Endothelial cell of umbilical vein (primary cell): ENCODE measurements at regions not wholly inside any gene's neighbourhood (a gene's known extent, or its start where the extent isn't known, plus 50 kb on each side); places are given as distances from the start of the nearest gene placed in this dataset.
A peak's percentile ranks its signal among the peaks of the same experiment; 100 is the strongest.

Experiments
- BruUV-seq: library from RNA; stranded (reverse); fragments of 400-500 nt; replicated peaks from 2 replicates; lab custom pipeline; 2021; lab: Mats Ljungman, UMichigan
- CTCF ChIA-PET: fragments of 300-600, 350-600 bp; sonication (Branson Sonifier 250); formaldehyde crosslinking; loops from one replicate; lab custom pipeline; 2021; ENCODE audit warnings: antibody characterized with exemption, inconsistent platforms; lab: Charles Lee
- POLR2A ChIA-PET: fragments of 300-600, 350-600 bp; sonication (Branson Sonifier 250); formaldehyde crosslinking; loops from one replicate; lab custom pipeline; 2021; ENCODE audit warnings: antibody characterized with exemption, inconsistent platforms; lab: Charles Lee
- DNase-seq: peaks from one replicate; pipeline ENCODE4 v3.0.0-alpha.2; 2011; ENCODE audit warnings: low read depth, low spot score
- FAIRE-seq: peaks from 2 replicates; lab custom pipeline; 2011; peaks lifted over from hg19 to GRCh38; lab: Jason Lieb, UNC
- H2AFZ ChIP-seq: 2 replicates; pipeline ENCODE4 v1.6.0; 2012; ENCODE audit warnings: low read depth, low read length, control low read depth, inconsistent platforms
- H3K27ac ChIP-seq: 2 replicates; pipeline ENCODE4 v1.5.1; 2011; ENCODE audit warnings: low read depth, mild to moderate bottlenecking, control low read depth, low read length, moderate library complexity; ENCODE audit not compliant: insufficient read depth
- H3K27me3 ChIP-seq, 2 experiments: 2 replicates each; pipeline versions ENCODE4 v1.6.0 to v1.6.1; 2011; ENCODE audit warnings: low read length in 2 of 2, mixed read lengths in 1 of 2; ENCODE audit not compliant: control insufficient read depth in 2 of 2, insufficient read depth in 2 of 2
- H3K36me3 ChIP-seq, 2 experiments: 2 replicates in 1 of 2; 3 replicates in 1 of 2; pipeline ENCODE4 v1.5.1; 2011; ENCODE audit warnings: low read length in 2 of 2, mild to moderate bottlenecking in 1 of 2, moderate library complexity in 1 of 2; ENCODE audit not compliant: control insufficient read depth in 2 of 2, insufficient read depth in 2 of 2; ENCODE audit errors: extremely low read depth in 1 of 2
- H3K4me1 ChIP-seq: 3 replicates; pipeline ENCODE4 v1.5.1; 2011; ENCODE audit warnings: mild to moderate bottlenecking, low read length; ENCODE audit not compliant: control insufficient read depth, insufficient read depth; ENCODE audit errors: extremely low read depth
- H3K4me2 ChIP-seq: 2 replicates; pipeline ENCODE4 v1.6.1; 2011; ENCODE audit warnings: low read length, control low read depth, mixed read lengths; ENCODE audit not compliant: insufficient read depth
- H3K4me3 ChIP-seq, 3 experiments: fragments of 200-600 bp in 1 of 3; sonication (generic), shearing (Covaris generic) in 1 of 3; replicated peaks in 1 of 3; 2 replicates each; pipeline ENCODE4 v1.5.1; 2011 to 2016; ENCODE audit warnings: control low read depth in 3 of 3, low read length in 3 of 3, mild to moderate bottlenecking in 2 of 3, inconsistent platforms in 1 of 3, low read depth in 1 of 3, moderate library complexity in 1 of 3; ENCODE audit not compliant: insufficient read depth in 1 of 3
- H3K79me2 ChIP-seq: 2 replicates; pipeline ENCODE4 v1.6.0; 2012; ENCODE audit warnings: low read length, inconsistent platforms; ENCODE audit not compliant: control insufficient read depth, insufficient read depth
- H3K9ac ChIP-seq: replicated peaks from 2 replicates; pipeline ENCODE3; 2011; ENCODE audit warnings: low read length, control low read depth; ENCODE audit not compliant: insufficient read depth; ENCODE audit errors: extremely low read depth
- H3K9me1 ChIP-seq: replicated peaks from 3 replicates; pipeline ENCODE4 v1.6.0; 2011; ENCODE audit warnings: mild to moderate bottlenecking, low read length; ENCODE audit not compliant: control insufficient read depth, insufficient read depth; ENCODE audit errors: extremely low read depth
- H3K9me3 ChIP-seq: replicated peaks from 2 replicates; pipeline ENCODE4 v1.5.1; 2012; ENCODE audit warnings: low read length, inconsistent platforms; ENCODE audit not compliant: control insufficient read depth, insufficient read depth
- H4K20me1 ChIP-seq: replicated peaks from 2 replicates; pipeline ENCODE3; 2011; ENCODE audit warnings: mild to moderate bottlenecking, low read length; ENCODE audit not compliant: control insufficient read depth, insufficient read depth; ENCODE audit errors: extremely low read depth
- FOS ChIP-seq: IDR thresholded peaks from 2 replicates; pipeline ENCODE4 v1.6.1; 2011; ENCODE audit warnings: mild to moderate bottlenecking, low read length, moderate library complexity, borderline replicate concordance; ENCODE audit not compliant: insufficient read depth
- GATA2 ChIP-seq: IDR thresholded peaks from 2 replicates; pipeline ENCODE4 v1.7.0; 2011; ENCODE audit warnings: low read depth, mild to moderate bottlenecking, moderate library complexity, mixed read lengths, low read length; ENCODE audit not compliant: insufficient read length, insufficient read depth
- JUN ChIP-seq: IDR thresholded peaks from 2 replicates; pipeline ENCODE4 v1.6.1; 2011; ENCODE audit warnings: borderline replicate concordance, low read depth; ENCODE audit not compliant: insufficient read length, insufficient read depth
- POLR2A ChIP-seq: IDR thresholded peaks from 2 replicates; pipeline ENCODE4 v1.6.1; 2012; ENCODE audit warnings: low read depth, mild to moderate bottlenecking, control low read depth, low read length
- POLR2AphosphoS5 ChIP-seq: IDR thresholded peaks from 2 replicates; pipeline ENCODE4 v1.6.1; 2012; ENCODE audit warnings: low read depth, mild to moderate bottlenecking, control low read depth, low read length, moderate library complexity; ENCODE audit not compliant: insufficient read depth
- dilution Hi-C: fragments of 300-500 bp; cut with MboI; formaldehyde crosslinking; loops from one replicate; pipeline ENCODE4 v1.15.0; 2019; ENCODE audit warnings: low sequenced_read_pairs; ENCODE audit not compliant: extremely low pct_ligation_motif_present
- intact Hi-C: fragments of 100-400 bp; cut with micrococcal nuclease; formaldehyde crosslinking; loops from one replicate; pipeline ENCODE4 v1.10.0; 2022
- TF ChIP-seq, protein P1 (sequence below): IDR thresholded peaks from 2 replicates; pipeline ENCODE4 v1.6.1; 2011; ENCODE audit not compliant: insufficient read depth, insufficient read length
- TF ChIP-seq, protein P2 (sequence below), 2 donors: IDR thresholded peaks; 1 replicate in 1 of 2; 2 replicates in 1 of 2; pipeline ENCODE4 v1.5.1; 2011; ENCODE audit warnings: low read length in 2 of 2, mild to moderate bottlenecking in 2 of 2, moderate library complexity in 2 of 2, control low read depth in 1 of 2, inconsistent platforms in 1 of 2, low read depth in 1 of 2; ENCODE audit not compliant: insufficient read depth in 1 of 2; ENCODE audit errors: extremely low read depth in 1 of 2

GRCh38 chr6:137313928-137314855 is 95.0 kb upstream of the IFNGR1 start:
- Histone ChIP-seq H3K4me2 (no peak overlapping the region), H3K27me3 (peaks cover 0 to 12% of the 10 kb centered on the region in 2 experiments), H2AFZ (peak overlapping the region; percentile 1), H3K27ac (no peak overlapping the region), H3K36me3 (no peaks in the 10 kb centered on the region), H3K4me3 (no peak overlapping the region), H3K9ac (no peak overlapping the region), H3K9me1 (no peaks in the 10 kb centered on the region), H3K79me2 (no peaks in the 10 kb centered on the region), H3K9me3 (no peaks in the 10 kb centered on the region), H3K4me1 (peaks cover 4% of the 10 kb centered on the region), H4K20me1 (no peaks in the 10 kb centered on the region)
- TF ChIP-seq JUN, result no peak
- TF ChIP-seq, protein P1, sequence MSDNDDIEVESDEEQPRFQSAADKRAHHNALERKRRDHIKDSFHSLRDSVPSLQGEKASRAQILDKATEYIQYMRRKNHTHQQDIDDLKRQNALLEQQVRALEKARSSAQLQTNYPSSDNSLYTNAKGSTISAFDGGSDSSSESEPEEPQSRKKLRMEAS, result no peak
- no peak for TF ChIP-seq POLR2AphosphoS5
- TF ChIP-seq FOS, result peak; percentile 12
- no peak for TF ChIP-seq GATA2
- TF ChIP-seq, protein P2, sequence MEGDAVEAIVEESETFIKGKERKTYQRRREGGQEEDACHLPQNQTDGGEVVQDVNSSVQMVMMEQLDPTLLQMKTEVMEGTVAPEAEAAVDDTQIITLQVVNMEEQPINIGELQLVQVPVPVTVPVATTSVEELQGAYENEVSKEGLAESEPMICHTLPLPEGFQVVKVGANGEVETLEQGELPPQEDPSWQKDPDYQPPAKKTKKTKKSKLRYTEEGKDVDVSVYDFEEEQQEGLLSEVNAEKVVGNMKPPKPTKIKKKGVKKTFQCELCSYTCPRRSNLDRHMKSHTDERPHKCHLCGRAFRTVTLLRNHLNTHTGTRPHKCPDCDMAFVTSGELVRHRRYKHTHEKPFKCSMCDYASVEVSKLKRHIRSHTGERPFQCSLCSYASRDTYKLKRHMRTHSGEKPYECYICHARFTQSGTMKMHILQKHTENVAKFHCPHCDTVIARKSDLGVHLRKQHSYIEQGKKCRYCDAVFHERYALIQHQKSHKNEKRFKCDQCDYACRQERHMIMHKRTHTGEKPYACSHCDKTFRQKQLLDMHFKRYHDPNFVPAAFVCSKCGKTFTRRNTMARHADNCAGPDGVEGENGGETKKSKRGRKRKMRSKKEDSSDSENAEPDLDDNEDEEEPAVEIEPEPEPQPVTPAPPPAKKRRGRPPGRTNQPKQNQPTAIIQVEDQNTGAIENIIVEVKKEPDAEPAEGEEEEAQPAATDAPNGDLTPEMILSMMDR (IDR thresholded peaks at IDR 0.05; ENCODE audit: extremely low read depth in 1 of 2, insufficient read depth in 1 of 2, low read depth in 1 of 2, low read length in 2 of 2), result peak; percentile 73 to 86
- TF ChIP-seq POLR2A, result no peak
- intact Hi-C loops, result loop anchor here (1.0 to 5.0 kb wide), 8 partner anchors 43 to 346 kb away; partner anchors contain the start of gene IFNGR1
- DNase-seq, result peak; percentile 62
- POLR2A ChIA-PET, result interaction anchor here (1.3 kb wide), 1 partner anchor 43 kb away, joined by 3 read pairs; no protein-coding TSS in a partner anchor
- peak; percentile 89 for FAIRE-seq
- CTCF ChIA-PET, result interaction anchor here (0.5 to 4.0 kb wide), 72 partner anchors 9 to 661 kb away, joined by 3 to 141 read pairs (median 4); partner anchors contain the start of gene SLC35D3
- BruUV-seq, result no TSS peak
- dilution Hi-C loops, result no loop called here
